ENCODE measurements at regions not wholly inside any gene's neighbourhood (a gene's known extent, or its start where the extent isn't known, plus 50 kb on each side); places are given as distances from the start of the nearest gene placed in this dataset.

DNA sequence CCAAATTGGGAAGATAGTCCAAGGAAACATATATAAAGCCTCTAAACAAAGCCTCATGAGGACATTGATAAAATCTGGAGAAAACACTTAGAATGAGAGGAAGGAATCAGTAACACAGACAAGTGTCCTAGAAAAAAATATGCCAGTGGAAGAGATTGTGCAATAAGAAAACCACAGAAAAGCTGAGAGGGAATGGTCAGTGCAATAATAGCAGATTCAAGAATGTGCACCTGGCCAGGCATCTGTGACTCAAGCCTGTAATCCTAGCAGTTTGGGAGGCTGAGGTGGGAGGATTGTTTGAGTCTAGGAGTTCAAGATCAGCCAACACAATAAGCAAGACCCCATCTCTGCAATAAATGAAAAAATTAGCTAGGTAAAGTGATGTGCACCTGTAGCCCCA is 691.2 kb upstream of the CDH6 start:
- H3K36me3 ChIP-seq (replicated peaks in 1 of 2; ENCODE audit: control insufficient read depth in 1 of 2, insufficient read depth in 2 of 2, low read length in 1 of 2): no peaks in the 10 kb centered on the region
- H3K4me1 ChIP-seq (ENCODE audit: control insufficient read depth in 1 of 2, insufficient read depth in 2 of 2, low read depth in 1 of 2, low read length in 1 of 2): peaks cover 0 to 7% of the 10 kb centered on the region in 2 experiments; a peak in 1 of 4 replicates
- no peaks in the 10 kb centered on the region for H3F3A ChIP-seq (replicated peaks; ENCODE audit: insufficient read depth)
- POLR2A ChIA-PET: no interaction called here
- no peaks in the 10 kb centered on the region for H4K20me1 ChIP-seq (ENCODE audit: insufficient read depth)
- H3K9me2 ChIP-seq: no peaks in the 10 kb centered on the region
- no peak overlapping the region for H2AFZ ChIP-seq (ENCODE audit: low read depth)
- no peaks in the 10 kb centered on the region for H3K9me3 ChIP-seq
- TF ChIP-seq POLR2AphosphoS5 (IDR thresholded peaks at IDR 0.05; ENCODE audit: low read depth, low read length): no peak
- no peak for TF ChIP-seq TEAD4 (IDR thresholded peaks at IDR 0.05; ENCODE audit: borderline replicate concordance, insufficient read depth)
- TF ChIP-seq ELF1 (IDR thresholded peaks at IDR 0.05): no peak
- no peak for TF ChIP-seq RCOR1 (IDR thresholded peaks at IDR 0.05; ENCODE audit: low read length)
- no peak for TF ChIP-seq RFX5 (IDR thresholded peaks at IDR 0.05; ENCODE audit: low read length)
- no peak for TF ChIP-seq GATA2 (CRISPR knock-in tag; IDR thresholded peaks at IDR 0.05)
- TF ChIP-seq EP300 (IDR thresholded peaks at IDR 0.05; ENCODE audit: borderline replicate concordance in 1 of 2, low read depth in 1 of 2, low read length in 1 of 2): no peak
- TF ChIP-seq JUND (IDR thresholded peaks at IDR 0.05): no peak
- TF ChIP-seq, protein P1, sequence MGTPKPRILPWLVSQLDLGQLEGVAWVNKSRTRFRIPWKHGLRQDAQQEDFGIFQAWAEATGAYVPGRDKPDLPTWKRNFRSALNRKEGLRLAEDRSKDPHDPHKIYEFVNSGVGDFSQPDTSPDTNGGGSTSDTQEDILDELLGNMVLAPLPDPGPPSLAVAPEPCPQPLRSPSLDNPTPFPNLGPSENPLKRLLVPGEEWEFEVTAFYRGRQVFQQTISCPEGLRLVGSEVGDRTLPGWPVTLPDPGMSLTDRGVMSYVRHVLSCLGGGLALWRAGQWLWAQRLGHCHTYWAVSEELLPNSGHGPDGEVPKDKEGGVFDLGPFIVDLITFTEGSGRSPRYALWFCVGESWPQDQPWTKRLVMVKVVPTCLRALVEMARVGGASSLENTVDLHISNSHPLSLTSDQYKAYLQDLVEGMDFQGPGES (IDR thresholded peaks at IDR 0.05; ENCODE audit: low read depth, low read length): no peak
- TF ChIP-seq TCF12 (IDR thresholded peaks at IDR 0.05): no peak
- TF ChIP-seq FOSL2 (IDR thresholded peaks at IDR 0.05; ENCODE audit: borderline replicate concordance, low read depth): no peak
- CTCF ChIA-PET: no interaction called here
- H3K9ac ChIP-seq: no peak overlapping the region
- DNase-seq: no peak
- no peak overlapping the region for H3K27ac ChIP-seq (ENCODE audit: low read depth in 2 of 2, low read length in 1 of 2)
- no peaks in the 10 kb centered on the region; the same call in 1 of the 2 replicates for H3K27me3 ChIP-seq (ENCODE audit: insufficient read depth)
- no peaks in the 10 kb centered on the region for H3K79me2 ChIP-seq (ENCODE audit: insufficient read depth)
- no peak overlapping the region for H3K4me2 ChIP-seq
- H3K4me3 ChIP-seq (ENCODE audit: low read depth in 2 of 2, low read length in 1 of 2): no peak overlapping the region

GRCh38 chr5:30501065-30501464 is 692.4 kb upstream of the CDH6 start:
- CTCF ChIA-PET: no interaction called here
- H3K9me2 ChIP-seq: no peaks in the 10 kb centered on the region
- no peak for TF ChIP-seq TCF12 (IDR thresholded peaks at IDR 0.05)
- TF ChIP-seq NFIC (IDR thresholded peaks at IDR 0.05; ENCODE audit: borderline replicate concordance): no peak
- TF ChIP-seq RCOR1 (IDR thresholded peaks at IDR 0.05; ENCODE audit: low read length): no peak
- TF ChIP-seq SIN3A (IDR thresholded peaks at IDR 0.05; ENCODE audit: borderline replicate concordance, low read depth, low read length): no peak
- TF ChIP-seq FOXM1 (IDR thresholded peaks at IDR 0.05; ENCODE audit: low read depth): no peak
- TF ChIP-seq CHD2 (IDR thresholded peaks at IDR 0.05; ENCODE audit: low read length, partially characterized antibody): no peak
- no peak for TF ChIP-seq FOSL2 (IDR thresholded peaks at IDR 0.05; ENCODE audit: borderline replicate concordance, low read depth)
- no peak for TF ChIP-seq TEAD4 (IDR thresholded peaks at IDR 0.05; ENCODE audit: borderline replicate concordance, insufficient read depth)
- TF ChIP-seq ELF1 (IDR thresholded peaks at IDR 0.05): no peak
- TF ChIP-seq TAF1 (IDR thresholded peaks at IDR 0.05; ENCODE audit: borderline replicate concordance, low read depth, low read length): no peak
- no peaks in the 10 kb centered on the region; the same call in 1 of the 2 replicates for H3K27me3 ChIP-seq (ENCODE audit: insufficient read depth)
- H3K79me2 ChIP-seq (ENCODE audit: insufficient read depth): no peaks in the 10 kb centered on the region
- POLR2A ChIA-PET: no interaction called here
- H3K9me3 ChIP-seq: no peaks in the 10 kb centered on the region
- no peak overlapping the region for H3K4me3 ChIP-seq (ENCODE audit: low read depth in 2 of 2, low read length in 1 of 2)
- no peak overlapping the region for H3K4me2 ChIP-seq
- H4K20me1 ChIP-seq (ENCODE audit: insufficient read depth): no peaks in the 10 kb centered on the region
- H3K36me3 ChIP-seq (replicated peaks in 1 of 2; ENCODE audit: control insufficient read depth in 1 of 2, insufficient read depth in 2 of 2, low read length in 1 of 2): no peaks in the 10 kb centered on the region
- H2AFZ ChIP-seq (ENCODE audit: low read depth): no peak overlapping the region; the same call in 1 of the 2 replicates
- no peaks in the 10 kb centered on the region for H3F3A ChIP-seq (replicated peaks; ENCODE audit: insufficient read depth)
- peaks cover 0 to 7% of the 10 kb centered on the region in 2 experiments; a peak in 1 of 4 replicates for H3K4me1 ChIP-seq (ENCODE audit: control insufficient read depth in 1 of 2, insufficient read depth in 2 of 2, low read depth in 1 of 2, low read length in 1 of 2)
- H3K27ac ChIP-seq (ENCODE audit: low read depth in 2 of 2, low read length in 1 of 2): no peak overlapping the region
- no peak for DNase-seq
- H3K9ac ChIP-seq: no peak overlapping the region
- WGBS (ENCODE audit: low lambda C conversion rate): 12% methylated on average over 3 of the region's 3 CpGs

Data from SK-N-SH (cell line).